GM23338 (cell line): ENCODE measurements at regions not wholly inside any gene's neighbourhood (a gene's known extent, or its start where the extent isn't known, plus 50 kb on each side); places are given as distances from the start of the nearest gene placed in this dataset.

Experiments used
- ATAC-seq: fragments of 200-7000 bp; cut with Tn5 transposase; 3 replicates; pipeline ENCODE4 v1.9.1; 2020
- DNase-seq: peaks from one replicate; pipeline ENCODE4 v3.0.0-alpha.2; 2015; ENCODE audit warnings: low spot score
- H2AFZ ChIP-seq: fragments of 200-600 bp; sonication (generic); 2 replicates; pipeline ENCODE4 v1.8.0; 2016; ENCODE audit warnings: antibody characterized with exemption, mild to moderate bottlenecking, moderate library complexity
- H3F3A ChIP-seq: fragments of 200-600 bp; sonication (generic); replicated peaks from 2 replicates; pipeline ENCODE4 v1.8.0; 2017; ENCODE audit warnings: antibody characterized with exemption, mixed run types, low read depth
- H3K27ac ChIP-seq: fragments of 200-600 bp; sonication (generic); 2 replicates; pipeline ENCODE4 v1.6.1; 2016; ENCODE audit warnings: low read depth
- H3K27me3 ChIP-seq: fragments of 200-600 bp; sonication (generic); 2 replicates; pipeline ENCODE4 v1.8.0; 2016; ENCODE audit warnings: mild to moderate bottlenecking, mixed run types, moderate library complexity; ENCODE audit not compliant: insufficient read depth
- H3K36me3 ChIP-seq: fragments of 200-600 bp; sonication (generic); 2 replicates; pipeline ENCODE4 v1.8.0; 2016; ENCODE audit warnings: mild to moderate bottlenecking; ENCODE audit not compliant: insufficient read depth
- H3K4me1 ChIP-seq: fragments of 200-600 bp; sonication (generic); 2 replicates; pipeline ENCODE4 v1.8.0; 2016; ENCODE audit warnings: mild to moderate bottlenecking, moderate library complexity; ENCODE audit not compliant: insufficient read depth
- H3K4me2 ChIP-seq: fragments of 200-600 bp; sonication (generic); 2 replicates; pipeline ENCODE4 v1.7.1; 2017; ENCODE audit warnings: mixed run types
- H3K4me3 ChIP-seq: fragments of 200-600 bp; sonication (generic); 2 replicates; pipeline ENCODE4 v1.6.1; 2016; ENCODE audit warnings: mixed run types
- H3K79me2 ChIP-seq: fragments of 200-600 bp; sonication (generic); replicated peaks from 2 replicates; pipeline ENCODE4 v1.8.0; 2017; ENCODE audit warnings: mild to moderate bottlenecking; ENCODE audit not compliant: insufficient read depth
- H3K9me2 ChIP-seq: fragments of 200-600 bp; sonication (generic); 2 replicates; pipeline ENCODE4 v1.8.0; 2017; ENCODE audit not compliant: insufficient read depth
- H4K20me1 ChIP-seq: fragments of 200-600 bp; sonication (generic); replicated peaks from 2 replicates; pipeline ENCODE4 v1.8.0; 2017; ENCODE audit warnings: mild to moderate bottlenecking; ENCODE audit not compliant: insufficient read depth
- H3K27ac Mint-ChIP-seq: 2 replicates; pipeline ENCODE4 v1.8.0; 2020; ENCODE audit warnings: inconsistent platforms, mild to moderate bottlenecking, moderate library complexity, mixed read lengths
- H3K27me3 Mint-ChIP-seq: 3 replicates; pipeline ENCODE4 v1.8.0; 2022; ENCODE audit warnings: low read depth, mild to moderate bottlenecking, moderate library complexity, mixed read lengths, inconsistent platforms; ENCODE audit not compliant: insufficient read depth, poor library complexity
- H3K36me3 Mint-ChIP-seq: 3 replicates; pipeline ENCODE4 v1.8.0; 2021; ENCODE audit warnings: low read depth, mild to moderate bottlenecking, inconsistent platforms, moderate library complexity, mixed read lengths
- H3K4me1 Mint-ChIP-seq: 3 replicates; pipeline ENCODE4 v1.8.0; 2020; ENCODE audit warnings: mild to moderate bottlenecking, inconsistent platforms, mixed read lengths
- H3K4me3 Mint-ChIP-seq: 3 replicates; pipeline ENCODE4 v1.8.0; 2021; ENCODE audit warnings: moderate library complexity, mild to moderate bottlenecking, inconsistent platforms, mixed read lengths
- H3K9me3 Mint-ChIP-seq: 3 replicates; pipeline ENCODE4 v1.8.0; 2020; ENCODE audit warnings: moderate library complexity, mild to moderate bottlenecking, inconsistent platforms, mixed read lengths
- CREB1 ChIP-seq: fragments of 250-450 bp; sonication (Bioruptor Pico); IDR thresholded peaks from 2 replicates; pipeline ENCODE4 v1.5.0; 2020; ENCODE audit warnings: low read depth, mild to moderate bottlenecking, moderate library complexity
- EZH2 ChIP-seq: fragments of 200-600 bp; sonication (generic); IDR thresholded peaks from one replicate; pipeline ENCODE4 v1.8.0; 2017; ENCODE audit warnings: antibody characterized with exemption, mild to moderate bottlenecking, low read depth; ENCODE audit not compliant: unreplicated experiment
- EZH2phosphoT487 ChIP-seq: fragments of 200-600 bp; sonication (generic); IDR thresholded peaks from one replicate; pipeline ENCODE4 v1.8.1; 2018; ENCODE audit warnings: antibody characterized with exemption; ENCODE audit not compliant: unreplicated experiment
- JUNB ChIP-seq: IDR thresholded peaks from one replicate; pipeline ENCODE4 v1.6.1; 2016; ENCODE audit warnings: antibody characterized with exemption; ENCODE audit not compliant: unreplicated experiment
- POLR2AphosphoS5 ChIP-seq: IDR thresholded peaks from 2 replicates; pipeline ENCODE4 v1.6.1; 2016; ENCODE audit warnings: antibody characterized with exemption, low read depth
- ZNF114 ChIP-seq: fragments of 250-450 bp; sonication (Bioruptor Pico); IDR thresholded peaks from 2 replicates; pipeline ENCODE4 v1.5.0; 2020; ENCODE audit warnings: mild to moderate bottlenecking, moderate library complexity
- ZNF331 ChIP-seq: fragments of 250-450 bp; sonication (Bioruptor Pico); IDR thresholded peaks from 2 replicates; pipeline ENCODE4 v1.5.0; 2020; ENCODE audit warnings: low read depth, mild to moderate bottlenecking, moderate library complexity
- TF ChIP-seq, protein P1 (sequence below): IDR thresholded peaks from one replicate; pipeline ENCODE4 v1.6.1; 2018; ENCODE audit warnings: antibody characterized with exemption; ENCODE audit not compliant: unreplicated experiment
- TF ChIP-seq, protein P2 (sequence below), 2 experiments: fragments of 200-600 bp in 1 of 2; sonication (generic) in 1 of 2; conservative IDR thresholded peaks; 2 replicates each; pipeline versions ENCODE4 v1.5.1 to v1.6.1; 2016 to 2017; ENCODE audit warnings: antibody characterized with exemption in 2 of 2, low read depth in 2 of 2, mild to moderate bottlenecking in 2 of 2, moderate library complexity in 1 of 2
- TF ChIP-seq, protein P3 (sequence below): IDR thresholded peaks from 2 replicates; pipeline ENCODE4 v1.6.1; 2016; ENCODE audit warnings: antibody characterized with exemption
- TF ChIP-seq, protein P4 (sequence below): fragments of 250-450 bp; sonication (Bioruptor Pico); IDR thresholded peaks from 2 replicates; pipeline ENCODE4 v1.5.0; 2020; ENCODE audit warnings: mild to moderate bottlenecking, moderate library complexity

DNA sequence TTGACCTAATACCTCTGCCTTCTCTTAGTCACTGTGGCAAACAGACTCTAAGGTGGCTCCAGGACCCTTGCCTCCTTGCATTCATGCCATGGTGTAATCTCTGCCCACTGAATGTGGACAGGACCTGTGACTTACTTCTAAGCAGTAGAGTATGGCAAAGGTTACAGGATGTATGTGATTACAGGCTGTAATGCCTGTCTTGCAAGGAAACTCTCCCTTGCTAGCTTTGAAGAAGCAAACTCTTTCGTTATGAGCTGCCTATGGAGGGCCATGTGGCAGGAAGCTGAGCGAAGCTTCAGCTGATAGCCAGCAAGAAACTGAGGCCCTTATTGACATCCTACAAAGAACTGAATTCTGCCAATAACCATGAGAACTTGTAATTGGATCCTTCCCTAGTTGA, 103.3 kb upstream of the HMHB1 start (continued):
- TF ChIP-seq, protein P1, sequence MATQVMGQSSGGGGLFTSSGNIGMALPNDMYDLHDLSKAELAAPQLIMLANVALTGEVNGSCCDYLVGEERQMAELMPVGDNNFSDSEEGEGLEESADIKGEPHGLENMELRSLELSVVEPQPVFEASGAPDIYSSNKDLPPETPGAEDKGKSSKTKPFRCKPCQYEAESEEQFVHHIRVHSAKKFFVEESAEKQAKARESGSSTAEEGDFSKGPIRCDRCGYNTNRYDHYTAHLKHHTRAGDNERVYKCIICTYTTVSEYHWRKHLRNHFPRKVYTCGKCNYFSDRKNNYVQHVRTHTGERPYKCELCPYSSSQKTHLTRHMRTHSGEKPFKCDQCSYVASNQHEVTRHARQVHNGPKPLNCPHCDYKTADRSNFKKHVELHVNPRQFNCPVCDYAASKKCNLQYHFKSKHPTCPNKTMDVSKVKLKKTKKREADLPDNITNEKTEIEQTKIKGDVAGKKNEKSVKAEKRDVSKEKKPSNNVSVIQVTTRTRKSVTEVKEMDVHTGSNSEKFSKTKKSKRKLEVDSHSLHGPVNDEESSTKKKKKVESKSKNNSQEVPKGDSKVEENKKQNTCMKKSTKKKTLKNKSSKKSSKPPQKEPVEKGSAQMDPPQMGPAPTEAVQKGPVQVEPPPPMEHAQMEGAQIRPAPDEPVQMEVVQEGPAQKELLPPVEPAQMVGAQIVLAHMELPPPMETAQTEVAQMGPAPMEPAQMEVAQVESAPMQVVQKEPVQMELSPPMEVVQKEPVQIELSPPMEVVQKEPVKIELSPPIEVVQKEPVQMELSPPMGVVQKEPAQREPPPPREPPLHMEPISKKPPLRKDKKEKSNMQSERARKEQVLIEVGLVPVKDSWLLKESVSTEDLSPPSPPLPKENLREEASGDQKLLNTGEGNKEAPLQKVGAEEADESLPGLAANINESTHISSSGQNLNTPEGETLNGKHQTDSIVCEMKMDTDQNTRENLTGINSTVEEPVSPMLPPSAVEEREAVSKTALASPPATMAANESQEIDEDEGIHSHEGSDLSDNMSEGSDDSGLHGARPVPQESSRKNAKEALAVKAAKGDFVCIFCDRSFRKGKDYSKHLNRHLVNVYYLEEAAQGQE, result no peak
- TF ChIP-seq EZH2, result no peak
- no peak for TF ChIP-seq POLR2AphosphoS5
- no peak for TF ChIP-seq ZNF114
- TF ChIP-seq CREB1 (CRISPR knock-in tag), result no peak
- no peak for TF ChIP-seq JUNB

DNA sequence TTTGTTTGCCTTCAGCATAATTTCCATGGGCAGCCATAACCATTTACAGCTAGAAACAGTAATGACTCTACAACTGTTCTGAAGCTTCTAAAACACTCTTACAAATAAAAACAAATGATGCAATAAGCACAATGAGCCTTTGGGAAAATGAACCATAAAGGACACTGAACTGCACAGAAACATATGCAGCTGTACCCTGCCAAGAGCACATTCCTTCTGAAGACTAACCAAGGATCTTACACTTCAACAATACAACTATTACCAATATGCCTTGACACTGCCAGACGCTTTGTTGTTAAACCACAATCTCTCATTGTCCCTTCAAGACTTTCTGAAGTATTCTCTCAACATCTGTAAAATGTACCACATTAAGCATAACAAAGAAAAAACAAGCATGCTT, 104.2 kb upstream of the HMHB1 start:
- Histone ChIP-seq H3K79me2 (no peaks in the 10 kb centered on the region), H4K20me1 (no peaks in the 10 kb centered on the region), H3F3A (no peaks in the 10 kb centered on the region), H3K9me2 (no peaks in the 10 kb centered on the region), H2AFZ (no peak overlapping the region), H3K4me1 (no peaks in the 10 kb centered on the region), H3K27me3 (no peaks in the 10 kb centered on the region), H3K4me2 (no peak overlapping the region), H3K27ac (no peak overlapping the region), H3K4me3 (no peak overlapping the region), H3K36me3 (no peaks in the 10 kb centered on the region)
- ATAC-seq, result no peak
- H3K4me3 Mint-ChIP-seq, result no peak overlapping the region
- DNase-seq, result no peak
- no peaks in the 10 kb centered on the region for H3K9me3 Mint-ChIP-seq
- H3K4me1 Mint-ChIP-seq, result peaks cover 3% of the 10 kb centered on the region; the same call in 1 of the 3 replicates
- no peaks in the 10 kb centered on the region for H3K27me3 Mint-ChIP-seq
- no peaks in the 10 kb centered on the region for H3K36me3 Mint-ChIP-seq
- no peak overlapping the region for H3K27ac Mint-ChIP-seq
- TF ChIP-seq, protein P2, sequence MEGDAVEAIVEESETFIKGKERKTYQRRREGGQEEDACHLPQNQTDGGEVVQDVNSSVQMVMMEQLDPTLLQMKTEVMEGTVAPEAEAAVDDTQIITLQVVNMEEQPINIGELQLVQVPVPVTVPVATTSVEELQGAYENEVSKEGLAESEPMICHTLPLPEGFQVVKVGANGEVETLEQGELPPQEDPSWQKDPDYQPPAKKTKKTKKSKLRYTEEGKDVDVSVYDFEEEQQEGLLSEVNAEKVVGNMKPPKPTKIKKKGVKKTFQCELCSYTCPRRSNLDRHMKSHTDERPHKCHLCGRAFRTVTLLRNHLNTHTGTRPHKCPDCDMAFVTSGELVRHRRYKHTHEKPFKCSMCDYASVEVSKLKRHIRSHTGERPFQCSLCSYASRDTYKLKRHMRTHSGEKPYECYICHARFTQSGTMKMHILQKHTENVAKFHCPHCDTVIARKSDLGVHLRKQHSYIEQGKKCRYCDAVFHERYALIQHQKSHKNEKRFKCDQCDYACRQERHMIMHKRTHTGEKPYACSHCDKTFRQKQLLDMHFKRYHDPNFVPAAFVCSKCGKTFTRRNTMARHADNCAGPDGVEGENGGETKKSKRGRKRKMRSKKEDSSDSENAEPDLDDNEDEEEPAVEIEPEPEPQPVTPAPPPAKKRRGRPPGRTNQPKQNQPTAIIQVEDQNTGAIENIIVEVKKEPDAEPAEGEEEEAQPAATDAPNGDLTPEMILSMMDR (conservative IDR thresholded peaks at IDR 0.05; ENCODE audit: low read depth in 2 of 2), result no peak
- TF ChIP-seq, protein P3, sequence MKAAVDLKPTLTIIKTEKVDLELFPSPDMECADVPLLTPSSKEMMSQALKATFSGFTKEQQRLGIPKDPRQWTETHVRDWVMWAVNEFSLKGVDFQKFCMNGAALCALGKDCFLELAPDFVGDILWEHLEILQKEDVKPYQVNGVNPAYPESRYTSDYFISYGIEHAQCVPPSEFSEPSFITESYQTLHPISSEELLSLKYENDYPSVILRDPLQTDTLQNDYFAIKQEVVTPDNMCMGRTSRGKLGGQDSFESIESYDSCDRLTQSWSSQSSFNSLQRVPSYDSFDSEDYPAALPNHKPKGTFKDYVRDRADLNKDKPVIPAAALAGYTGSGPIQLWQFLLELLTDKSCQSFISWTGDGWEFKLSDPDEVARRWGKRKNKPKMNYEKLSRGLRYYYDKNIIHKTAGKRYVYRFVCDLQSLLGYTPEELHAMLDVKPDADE, result no peak
- TF ChIP-seq JUNB, result no peak
- no peak for TF ChIP-seq CREB1 (CRISPR knock-in tag)
- TF ChIP-seq EZH2, result no peak
- no peak for TF ChIP-seq ZNF331
- TF ChIP-seq EZH2phosphoT487, result no peak
- TF ChIP-seq, protein P4, sequence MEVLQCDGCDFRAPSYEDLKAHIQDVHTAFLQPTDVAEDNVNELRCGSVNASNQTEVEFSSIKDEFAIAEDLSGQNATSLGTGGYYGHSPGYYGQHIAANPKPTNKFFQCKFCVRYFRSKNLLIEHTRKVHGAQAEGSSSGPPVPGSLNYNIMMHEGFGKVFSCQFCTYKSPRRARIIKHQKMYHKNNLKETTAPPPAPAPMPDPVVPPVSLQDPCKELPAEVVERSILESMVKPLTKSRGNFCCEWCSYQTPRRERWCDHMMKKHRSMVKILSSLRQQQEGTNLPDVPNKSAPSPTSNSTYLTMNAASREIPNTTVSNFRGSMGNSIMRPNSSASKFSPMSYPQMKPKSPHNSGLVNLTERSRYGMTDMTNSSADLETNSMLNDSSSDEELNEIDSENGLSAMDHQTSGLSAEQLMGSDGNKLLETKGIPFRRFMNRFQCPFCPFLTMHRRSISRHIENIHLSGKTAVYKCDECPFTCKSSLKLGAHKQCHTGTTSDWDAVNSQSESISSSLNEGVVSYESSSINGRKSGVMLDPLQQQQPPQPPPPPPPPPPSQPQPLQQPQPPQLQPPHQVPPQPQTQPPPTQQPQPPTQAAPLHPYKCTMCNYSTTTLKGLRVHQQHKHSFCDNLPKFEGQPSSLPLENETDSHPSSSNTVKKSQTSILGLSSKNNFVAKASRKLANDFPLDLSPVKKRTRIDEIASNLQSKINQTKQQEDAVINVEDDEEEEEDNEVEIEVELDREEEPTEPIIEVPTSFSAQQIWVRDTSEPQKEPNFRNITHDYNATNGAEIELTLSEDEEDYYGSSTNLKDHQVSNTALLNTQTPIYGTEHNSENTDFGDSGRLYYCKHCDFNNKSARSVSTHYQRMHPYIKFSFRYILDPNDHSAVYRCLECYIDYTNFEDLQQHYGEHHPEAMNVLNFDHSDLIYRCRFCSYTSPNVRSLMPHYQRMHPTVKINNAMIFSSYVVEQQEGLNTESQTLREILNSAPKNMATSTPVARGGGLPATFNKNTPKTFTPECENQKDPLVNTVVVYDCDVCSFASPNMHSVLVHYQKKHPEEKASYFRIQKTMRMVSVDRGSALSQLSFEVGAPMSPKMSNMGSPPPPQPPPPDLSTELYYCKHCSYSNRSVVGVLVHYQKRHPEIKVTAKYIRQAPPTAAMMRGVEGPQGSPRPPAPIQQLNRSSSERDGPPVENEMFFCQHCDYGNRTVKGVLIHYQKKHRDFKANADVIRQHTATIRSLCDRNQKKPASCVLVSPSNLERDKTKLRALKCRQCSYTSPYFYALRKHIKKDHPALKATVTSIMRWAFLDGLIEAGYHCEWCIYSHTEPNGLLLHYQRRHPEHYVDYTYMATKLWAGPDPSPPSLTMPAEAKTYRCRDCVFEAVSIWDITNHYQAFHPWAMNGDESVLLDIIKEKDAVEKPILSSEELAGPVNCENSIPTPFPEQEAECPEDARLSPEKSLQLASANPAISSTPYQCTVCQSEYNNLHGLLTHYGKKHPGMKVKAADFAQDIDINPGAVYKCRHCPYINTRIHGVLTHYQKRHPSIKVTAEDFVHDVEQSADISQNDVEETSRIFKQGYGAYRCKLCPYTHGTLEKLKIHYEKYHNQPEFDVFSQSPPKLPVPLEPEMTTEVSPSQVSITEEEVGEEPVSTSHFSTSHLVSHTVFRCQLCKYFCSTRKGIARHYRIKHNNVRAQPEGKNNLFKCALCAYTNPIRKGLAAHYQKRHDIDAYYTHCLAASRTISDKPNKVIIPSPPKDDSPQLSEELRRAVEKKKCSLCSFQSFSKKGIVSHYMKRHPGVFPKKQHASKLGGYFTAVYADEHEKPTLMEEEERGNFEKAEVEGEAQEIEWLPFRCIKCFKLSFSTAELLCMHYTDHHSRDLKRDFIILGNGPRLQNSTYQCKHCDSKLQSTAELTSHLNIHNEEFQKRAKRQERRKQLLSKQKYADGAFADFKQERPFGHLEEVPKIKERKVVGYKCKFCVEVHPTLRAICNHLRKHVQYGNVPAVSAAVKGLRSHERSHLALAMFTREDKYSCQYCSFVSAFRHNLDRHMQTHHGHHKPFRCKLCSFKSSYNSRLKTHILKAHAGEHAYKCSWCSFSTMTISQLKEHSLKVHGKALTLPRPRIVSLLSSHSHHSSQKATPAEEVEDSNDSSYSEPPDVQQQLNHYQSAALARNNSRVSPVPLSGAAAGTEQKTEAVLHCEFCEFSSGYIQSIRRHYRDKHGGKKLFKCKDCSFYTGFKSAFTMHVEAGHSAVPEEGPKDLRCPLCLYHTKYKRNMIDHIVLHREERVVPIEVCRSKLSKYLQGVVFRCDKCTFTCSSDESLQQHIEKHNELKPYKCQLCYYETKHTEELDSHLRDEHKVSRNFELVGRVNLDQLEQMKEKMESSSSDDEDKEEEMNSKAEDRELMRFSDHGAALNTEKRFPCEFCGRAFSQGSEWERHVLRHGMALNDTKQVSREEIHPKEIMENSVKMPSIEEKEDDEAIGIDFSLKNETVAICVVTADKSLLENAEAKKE (CRISPR knock-in tag), result no peak
